NCI-H1105 (cell line): ENCODE measurements at regions not wholly inside any gene's neighbourhood (a gene's known extent, or its start where the extent isn't known, plus 50 kb on each side); places are given as distances from the start of the nearest gene placed in this dataset.

Experiments used
- DNase-seq: peaks from one replicate; lab custom pipeline; 2025; lab: John Stamatoyannopoulos, UW

DNA sequence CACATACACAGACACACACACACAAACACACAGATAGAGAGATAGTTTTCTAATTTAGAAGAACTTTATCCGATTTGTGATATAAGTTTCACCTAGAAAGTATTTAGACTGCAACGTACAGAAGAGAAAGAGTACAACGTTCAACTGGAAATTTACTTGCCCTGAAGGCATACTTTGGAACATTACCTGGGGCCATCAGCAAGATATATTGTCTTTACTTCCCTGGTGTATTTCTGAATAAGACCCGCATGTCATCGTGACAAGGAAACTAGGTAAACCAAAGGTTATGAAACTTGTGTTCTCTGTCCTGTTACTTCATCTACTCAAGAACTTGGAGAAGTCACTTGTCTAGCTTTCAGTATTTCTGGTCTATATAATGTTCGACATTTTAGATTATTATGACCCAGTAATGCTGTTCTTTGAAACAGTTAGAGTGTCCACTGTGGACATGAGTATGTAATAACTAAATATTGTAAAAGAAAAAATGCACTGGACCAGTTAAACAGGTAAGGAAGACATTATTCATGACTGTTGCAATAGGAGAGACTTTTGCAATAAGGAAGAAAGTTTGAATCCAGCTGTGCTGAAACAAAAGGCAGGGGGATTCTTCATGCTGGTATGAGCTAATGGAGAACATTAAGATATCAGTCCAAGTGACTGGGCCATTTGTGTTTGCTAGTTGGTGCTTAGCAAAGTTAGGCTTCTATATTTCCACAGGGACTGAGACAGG is 1791.1 kb downstream of the MAT2B start:
- no peak for DNase-seq

DNA sequence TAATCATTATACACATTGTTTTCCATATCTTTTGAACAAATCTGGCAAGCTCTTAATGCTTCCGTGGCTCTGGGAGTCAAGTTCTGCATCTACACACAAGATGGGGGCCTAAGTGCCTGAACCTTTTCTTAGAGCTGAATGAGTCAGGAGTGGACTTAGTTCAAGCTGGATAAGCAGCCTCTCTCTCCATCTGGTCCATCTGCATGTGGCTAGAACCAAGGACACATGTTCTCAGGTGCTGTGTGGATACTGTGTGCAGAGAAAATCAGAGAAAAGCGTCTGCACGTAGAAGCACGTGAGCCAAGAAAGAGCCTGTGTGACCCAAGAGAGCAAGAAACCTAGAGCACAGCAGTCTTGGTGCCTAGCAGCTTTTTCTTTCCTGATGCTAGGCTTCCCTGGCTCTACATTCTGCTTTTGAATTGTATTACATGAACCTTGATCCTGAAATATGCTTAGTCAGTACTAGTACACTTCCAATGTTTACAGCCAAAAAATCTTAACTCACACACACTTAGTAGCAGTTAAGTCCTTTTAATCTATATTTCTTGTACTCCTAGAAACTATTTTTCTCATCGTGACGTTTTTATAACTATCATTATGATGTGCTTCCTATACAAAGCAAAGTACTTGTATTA is 1798.9 kb downstream of the MAT2B start:
- no peak for DNase-seq

DNA sequence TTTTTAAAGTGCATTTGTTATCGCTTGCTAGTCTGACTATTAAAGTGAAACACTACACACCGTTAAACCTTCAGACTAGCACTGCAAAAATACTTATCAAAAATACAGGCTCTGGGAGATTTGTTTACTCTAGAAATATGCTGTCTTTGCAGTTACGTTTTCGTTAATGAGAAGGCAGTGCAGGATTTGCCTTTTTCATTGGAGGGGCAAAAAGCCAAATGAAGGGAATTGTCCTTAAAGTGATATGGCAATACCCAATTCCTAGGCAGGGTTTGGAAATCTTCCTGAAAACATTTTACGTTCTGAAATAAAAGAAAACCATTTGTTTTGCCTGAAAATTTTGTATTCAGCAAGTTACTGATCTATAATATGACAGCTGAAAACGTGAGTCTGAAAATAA is 1800.2 kb downstream of the MAT2B start:
- DNase-seq: no peak

DNA sequence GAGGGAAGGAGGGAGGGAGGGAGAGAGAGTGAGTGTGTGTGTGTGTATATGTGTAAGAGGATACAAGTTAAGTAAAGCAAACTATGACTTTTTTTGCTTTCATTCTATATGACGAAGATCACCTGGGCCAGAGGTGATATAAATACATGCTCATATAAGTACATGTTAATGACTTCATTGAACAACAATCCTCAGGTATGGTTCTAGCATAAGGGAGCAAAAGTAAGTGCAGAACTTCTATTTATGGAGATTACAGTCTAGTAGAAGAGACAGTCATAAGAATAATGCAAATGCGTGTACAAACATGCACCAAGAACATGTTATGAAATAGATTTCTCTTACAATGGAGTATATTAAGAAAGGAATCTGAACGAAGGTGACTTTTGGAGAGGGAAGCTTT is 1804.0 kb downstream of the MAT2B start:
- DNase-seq: no peak

DNA sequence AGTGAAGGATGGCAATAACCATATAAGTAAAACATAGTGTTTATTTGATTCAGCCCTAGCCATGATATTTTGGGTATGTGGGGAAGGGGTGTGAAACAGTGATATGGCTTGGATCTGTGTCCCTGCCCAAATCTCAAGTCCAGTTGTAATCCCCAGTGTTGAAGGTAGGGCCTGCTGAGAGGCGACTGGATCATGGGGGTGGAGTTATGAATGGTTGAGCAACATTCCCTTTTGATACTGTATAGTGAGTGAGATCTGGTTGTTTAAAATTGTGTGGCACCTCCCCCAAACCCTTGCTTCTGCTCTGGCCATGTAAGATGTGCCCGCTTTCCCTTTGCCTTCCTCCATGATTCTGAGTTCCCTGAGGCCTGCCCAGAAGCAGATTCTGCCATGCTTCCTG is 1804.6 kb downstream of the MAT2B start:
- no peak for DNase-seq

DNA sequence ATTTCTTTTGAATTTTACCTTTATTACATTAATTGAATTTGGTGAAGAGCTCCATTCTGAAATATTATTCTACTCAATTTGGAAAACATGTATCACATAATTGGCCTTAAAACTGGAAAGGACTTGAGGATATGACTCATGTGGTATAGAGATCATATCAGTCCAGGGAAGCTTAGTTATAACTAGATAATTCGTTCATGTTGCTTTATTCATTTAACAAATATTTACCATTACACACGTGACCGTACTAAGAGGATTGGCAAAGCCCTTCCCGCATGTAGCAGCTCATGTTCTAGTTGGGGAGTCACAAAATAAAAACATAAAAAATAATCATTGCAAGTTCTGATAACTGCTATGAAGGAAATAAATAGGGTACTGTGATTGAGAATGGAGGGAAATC is 1816.5 kb downstream of the MAT2B start:
- no peak for DNase-seq

DNA sequence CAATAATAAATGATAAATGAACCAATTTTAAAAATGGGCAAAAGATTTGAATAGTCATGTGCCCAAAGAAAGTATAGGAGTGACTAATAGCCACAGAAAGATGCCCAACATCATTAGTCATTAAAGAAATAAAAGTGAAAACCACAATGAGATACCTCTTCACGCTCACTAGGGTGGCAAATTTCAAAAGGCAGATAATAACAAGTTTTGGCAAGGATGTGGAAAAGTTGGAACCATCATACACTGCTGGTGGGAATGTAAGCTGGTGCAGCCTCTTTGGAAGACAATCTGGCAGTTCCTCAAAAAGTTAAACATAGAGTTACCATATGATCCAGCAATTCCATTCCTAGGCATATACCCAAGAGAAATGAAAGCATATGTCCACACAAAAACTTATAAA is 1819.8 kb downstream of the MAT2B start:
- no peak for DNase-seq

DNA sequence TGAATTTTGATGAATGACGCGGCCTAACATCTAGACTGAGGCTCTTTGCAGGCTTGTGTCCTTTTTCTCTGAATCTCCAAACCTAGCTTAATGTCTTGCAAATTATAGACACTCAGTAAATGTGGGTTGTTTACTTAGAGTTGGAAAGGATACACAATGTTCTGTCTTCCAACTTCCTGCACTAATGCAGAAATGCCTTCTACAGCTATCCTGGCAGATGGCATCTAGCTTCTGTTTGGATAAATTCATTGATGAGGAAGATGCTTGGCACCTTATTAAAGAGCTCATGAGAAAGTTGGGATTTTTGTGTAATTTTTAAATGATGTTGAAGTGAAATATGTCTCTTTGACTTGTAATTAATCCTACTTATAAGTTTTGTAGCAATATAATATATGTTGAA is 1822.2 kb downstream of the MAT2B start:
- no peak for DNase-seq

DNA sequence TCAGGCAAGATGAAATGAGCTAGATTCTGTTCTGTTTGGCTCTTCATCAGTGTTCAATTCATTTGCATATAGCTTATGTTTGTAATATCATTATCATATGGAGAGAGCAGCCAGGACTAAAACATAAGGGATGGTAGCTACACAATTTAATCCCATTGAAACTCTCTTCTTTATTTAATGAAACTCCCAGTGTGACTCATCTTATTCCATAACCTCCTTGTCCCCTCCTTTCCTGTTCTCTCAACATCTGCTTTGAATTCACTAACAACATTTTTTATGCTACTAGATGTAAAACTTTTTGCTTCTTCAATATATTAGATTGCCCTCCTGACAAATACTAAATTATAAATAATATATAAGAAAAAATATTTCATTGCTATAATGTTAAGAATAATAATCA is 1823.4 kb downstream of the MAT2B start:
- no peak for DNase-seq

DNA sequence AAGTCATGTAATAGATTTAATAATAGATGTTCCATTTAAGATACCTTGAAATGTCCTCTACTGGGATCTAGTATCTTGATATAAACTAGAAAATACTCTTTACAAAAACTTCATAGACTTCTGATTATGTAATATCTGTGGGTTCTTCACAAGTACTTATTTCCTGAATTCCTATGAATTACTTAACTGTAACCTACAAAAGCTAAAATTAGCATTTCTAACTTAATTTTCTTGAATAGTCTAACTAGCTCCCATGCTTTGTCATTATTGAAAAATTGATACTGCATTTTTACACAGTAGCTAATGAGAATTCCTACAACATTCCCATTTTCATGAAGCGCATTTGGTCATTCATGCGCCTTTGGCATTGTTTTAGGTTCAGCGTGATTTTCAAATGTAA is 1828.2 kb downstream of the MAT2B start:
- no peak for DNase-seq

DNA sequence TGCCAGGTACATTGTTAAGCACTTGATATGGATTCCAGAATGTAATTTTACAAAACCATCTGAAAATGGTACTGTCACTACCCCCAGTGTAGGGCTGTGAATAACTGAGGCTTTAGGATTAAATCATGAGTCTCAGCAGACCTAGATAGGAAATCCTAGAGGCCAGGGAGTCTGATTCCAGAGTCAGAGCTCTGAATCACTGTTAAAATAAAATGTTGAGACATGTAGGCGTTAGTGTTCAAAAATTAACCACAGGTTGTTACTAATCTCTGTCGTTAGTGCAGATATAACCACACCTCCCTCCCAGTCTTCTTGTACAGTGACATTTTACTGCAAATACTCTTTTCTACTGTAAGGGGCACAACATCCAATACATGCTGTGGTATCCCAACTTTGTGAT is 1828.8 kb downstream of the MAT2B start:
- no peak for DNase-seq

DNA sequence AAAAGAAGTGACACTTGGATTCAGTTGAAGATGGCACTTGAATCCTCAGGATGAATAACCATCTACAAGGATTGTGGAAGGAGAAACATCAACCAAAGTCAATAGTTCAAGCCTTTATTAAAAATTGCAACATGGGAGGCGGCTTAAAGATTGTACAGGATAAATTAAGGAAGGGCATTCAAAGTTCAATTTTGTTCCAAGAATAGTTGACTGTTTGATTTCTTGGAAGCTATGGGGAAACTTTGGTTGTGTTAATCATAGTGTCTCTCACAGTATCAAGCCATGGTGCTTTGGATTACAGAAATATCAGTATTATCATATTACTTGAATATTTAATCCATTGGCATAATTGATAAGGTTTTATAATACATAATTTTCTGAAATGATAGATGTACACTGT is 1844.3 kb downstream of the MAT2B start:
- no peak for DNase-seq

DNA sequence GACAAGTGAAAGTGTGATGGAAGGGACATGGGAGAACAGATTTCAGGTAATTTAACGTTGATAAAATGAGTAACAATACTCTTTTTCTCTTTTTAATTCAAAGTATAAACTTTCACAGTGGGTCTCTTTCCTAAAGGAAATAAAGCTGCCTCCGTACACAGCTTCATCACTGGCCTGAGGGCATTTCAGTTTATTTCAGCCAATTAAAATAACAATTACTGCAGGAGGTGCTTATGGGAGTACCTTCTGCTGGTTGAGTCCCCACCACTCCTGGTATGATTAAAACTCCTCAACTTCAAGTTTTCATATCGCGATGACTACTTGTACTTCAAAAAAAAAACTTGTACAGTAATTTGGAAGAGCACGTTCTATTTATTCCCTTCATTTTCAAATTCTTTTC is 1845.9 kb downstream of the MAT2B start:
- no peak for DNase-seq

DNA sequence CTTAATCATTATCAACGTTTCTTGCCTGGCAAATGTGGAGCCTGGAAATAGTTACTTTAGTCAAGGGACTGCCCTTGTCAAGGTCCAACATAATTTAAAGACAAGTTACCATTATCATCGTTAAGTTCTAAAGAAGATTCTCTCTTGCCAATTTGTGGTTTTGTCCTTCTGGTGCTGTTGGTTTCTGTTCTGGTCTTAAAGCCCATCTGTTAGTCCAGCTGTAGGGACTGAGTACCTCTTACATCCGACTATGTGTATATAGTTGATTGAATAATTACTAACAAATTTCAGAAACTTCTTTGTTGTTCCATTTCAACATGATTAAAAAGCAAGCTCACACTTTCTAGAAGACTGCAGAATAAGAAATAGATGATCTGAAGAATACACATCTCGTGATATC is 1854.9 kb downstream of the MAT2B start:
- DNase-seq: no peak

DNA sequence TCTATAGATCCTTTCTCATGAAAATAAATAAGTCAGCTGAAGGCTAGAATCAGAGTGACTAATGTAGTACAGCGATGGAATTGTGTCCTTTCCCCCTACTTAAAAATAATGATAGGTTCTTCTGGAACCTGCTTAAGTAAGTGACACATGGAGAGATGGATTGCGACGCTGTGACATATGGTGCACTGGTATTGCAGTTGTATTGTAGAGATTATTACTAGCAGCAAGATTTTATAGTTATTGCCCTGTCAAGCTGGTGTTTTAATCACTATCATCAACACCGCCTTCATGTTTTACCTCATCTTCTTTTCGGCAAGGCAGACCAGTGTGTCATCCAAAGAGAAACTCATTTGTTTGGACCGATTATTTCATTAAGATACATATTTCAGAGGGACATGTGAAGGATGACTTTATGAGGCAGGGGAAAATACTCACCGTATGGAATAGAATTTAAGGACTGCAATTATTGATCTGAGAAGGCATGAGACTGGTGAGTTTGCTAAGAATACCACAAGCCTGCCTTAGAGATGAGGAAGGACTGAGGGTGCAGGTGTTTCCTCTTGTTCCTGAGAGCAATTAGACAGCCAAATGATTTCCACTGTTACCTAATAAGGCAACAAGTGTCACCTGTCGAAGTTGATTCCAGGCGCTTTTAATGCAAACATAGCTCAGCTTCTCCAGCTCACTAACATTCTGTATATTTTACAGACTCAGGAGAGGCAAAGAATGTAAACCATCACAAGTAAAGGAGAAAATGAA is 1855.5 kb downstream of the MAT2B start:
- DNase-seq: no peak

DNA sequence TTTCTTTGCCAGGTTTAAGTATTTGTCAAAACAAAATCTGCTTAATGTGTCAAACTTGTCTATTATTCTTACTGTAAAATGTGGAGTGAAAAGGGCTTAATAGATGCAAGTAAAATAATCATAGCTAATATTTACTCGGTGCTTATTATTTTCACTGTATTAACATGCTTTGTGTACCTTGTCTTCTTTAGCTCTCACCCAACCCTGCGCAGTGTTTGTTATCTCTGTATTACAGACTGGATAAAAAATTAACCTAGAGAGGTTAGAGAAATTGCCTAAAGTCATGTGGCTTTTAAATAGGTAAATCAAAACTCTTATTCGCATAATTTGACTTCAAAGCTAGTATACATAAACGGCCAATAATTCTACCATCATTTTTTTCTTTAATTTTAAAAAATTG is 1864.8 kb downstream of the MAT2B start:
- no peak for DNase-seq

DNA sequence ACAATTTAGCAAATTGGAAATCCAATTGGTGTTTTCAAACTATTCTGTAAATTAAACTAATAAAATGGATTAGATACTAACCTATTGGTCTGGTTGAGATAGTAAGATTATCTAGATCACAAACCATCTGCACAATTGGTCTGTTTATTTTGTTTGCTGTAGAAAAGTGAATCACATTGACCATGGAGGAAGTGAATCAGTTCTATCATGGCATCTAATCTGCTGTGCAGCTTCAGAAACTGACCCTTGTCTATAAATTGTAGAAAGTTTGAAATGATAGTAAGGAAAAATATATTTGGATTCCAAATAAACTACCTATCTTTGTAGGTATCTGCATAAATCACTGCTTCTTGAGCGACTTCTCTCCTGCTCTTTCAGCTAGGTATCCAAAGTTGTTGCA is 1865.4 kb downstream of the MAT2B start:
- no peak for DNase-seq

DNA sequence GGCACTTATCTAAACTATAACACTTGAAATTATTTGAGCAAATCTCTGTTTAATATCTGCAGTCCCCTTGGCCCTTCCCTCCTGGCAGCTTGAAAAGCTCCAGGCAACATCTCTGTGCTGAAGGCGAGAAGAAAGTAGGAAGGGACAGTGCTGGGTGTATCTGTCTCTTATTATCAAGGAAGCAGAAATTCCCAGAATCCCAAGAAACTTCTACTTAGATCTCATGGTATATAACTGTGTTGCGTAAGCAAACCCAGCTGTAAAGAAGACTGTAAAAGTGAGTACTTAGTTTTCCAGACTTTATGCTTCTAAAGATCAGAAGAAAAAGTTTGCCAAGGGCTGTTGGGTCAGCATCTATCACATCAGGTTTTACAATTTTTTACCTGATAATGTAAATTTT is 1869.8 kb downstream of the MAT2B start:
- DNase-seq: no peak

DNA sequence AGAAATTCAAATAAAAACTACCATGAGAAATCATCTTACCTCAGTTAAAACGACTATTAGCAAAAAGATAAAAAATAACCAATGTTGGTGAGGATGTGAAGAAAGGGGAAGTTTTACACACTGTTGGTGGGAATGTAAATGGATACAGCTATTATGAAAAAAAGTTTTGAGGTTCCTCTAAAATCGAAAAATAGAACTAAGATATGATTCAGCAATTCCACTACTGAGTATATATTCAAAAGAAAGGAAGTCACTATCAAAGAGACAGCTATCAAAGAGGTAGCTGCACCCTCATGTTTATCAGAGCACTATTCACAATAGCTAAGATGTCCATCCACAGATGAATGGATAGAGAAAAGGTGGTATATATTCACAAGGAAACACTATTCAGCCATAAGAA is 1888.4 kb downstream of the MAT2B start:
- DNase-seq: no peak

DNA sequence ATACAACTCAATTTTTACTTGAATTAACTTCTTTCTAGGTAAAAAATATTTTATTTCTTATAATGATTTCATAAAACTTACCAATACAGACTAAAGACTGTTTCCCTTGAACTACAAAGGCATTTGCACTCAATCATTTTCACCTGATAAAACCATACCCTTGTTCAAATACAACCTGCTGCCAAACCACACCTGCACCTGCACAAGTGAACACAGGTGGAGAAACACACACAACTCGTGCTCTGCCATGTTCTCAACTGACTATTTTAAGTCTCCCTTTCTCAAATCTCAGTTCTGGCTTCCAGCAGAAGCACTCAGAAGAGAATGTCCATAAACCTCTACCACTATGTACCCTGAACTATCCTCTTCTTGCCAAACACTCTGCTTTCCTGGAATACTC is 1892.1 kb downstream of the MAT2B start:
- no peak for DNase-seq

DNA sequence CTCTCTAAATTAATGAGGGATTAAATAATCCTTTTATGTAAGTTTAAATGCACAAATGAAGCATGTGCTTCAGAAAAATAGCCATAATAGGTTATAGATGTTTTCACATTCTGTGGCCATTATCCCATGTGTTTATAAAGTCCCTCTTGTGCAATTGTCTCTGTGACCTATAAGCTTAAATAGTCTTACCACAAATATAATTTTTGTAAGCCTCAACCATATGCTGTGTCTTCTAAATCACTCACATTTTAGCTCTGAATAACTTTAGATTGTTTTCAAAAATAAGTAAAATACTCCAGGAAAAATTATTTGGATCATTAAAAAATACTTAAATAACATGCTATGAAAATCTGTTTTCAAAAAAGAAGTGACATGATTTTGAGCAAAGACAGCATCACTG is 1894.7 kb downstream of the MAT2B start:
- no peak for DNase-seq

DNA sequence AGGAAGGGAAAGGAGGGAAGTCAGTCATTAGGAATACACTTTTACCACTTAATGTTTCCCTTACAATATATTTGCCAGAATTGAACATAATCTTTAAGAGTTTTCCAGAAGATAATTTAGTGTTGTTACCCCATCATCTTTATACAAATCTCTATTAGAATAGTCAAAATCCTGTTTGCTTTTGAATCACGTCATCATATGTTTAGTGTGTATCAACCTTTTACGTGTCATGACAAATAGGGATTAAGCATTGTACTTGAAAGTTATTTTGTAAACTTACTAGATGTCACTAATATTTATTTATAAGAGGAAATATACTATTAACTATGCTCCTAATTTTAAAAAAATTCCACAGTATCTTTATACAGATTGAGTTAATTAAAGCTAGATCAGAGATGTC is 1899.5 kb downstream of the MAT2B start:
- DNase-seq: no peak

DNA sequence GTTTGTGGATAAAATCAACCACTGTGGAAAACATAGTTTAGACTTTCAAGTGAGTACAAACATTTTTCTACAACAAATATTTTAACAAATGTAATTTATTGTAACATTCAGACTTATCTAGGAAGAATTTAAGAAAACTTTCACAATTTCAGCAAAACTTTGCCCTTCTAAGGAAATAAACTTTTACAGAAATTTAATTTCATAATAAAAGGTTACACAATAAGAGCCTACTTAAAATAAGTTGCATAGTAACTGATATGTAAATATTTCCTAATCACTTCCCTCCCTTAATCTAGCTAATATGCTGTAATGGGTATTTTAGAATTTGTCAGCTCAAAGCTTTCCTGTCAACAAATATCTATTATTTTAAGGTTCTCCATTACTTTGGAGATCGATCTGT is 1899.9 kb downstream of the MAT2B start:
- DNase-seq: no peak
